ENCODE measurements at regions not wholly inside any gene's neighbourhood (a gene's known extent, or its start where the extent isn't known, plus 50 kb on each side); places are given as distances from the start of the nearest gene placed in this dataset.

GRCh38 chr1:112317140-112317539 lies 78.9 kb upstream of the CTTNBP2NL start:
- no peak overlapping the region for H3K27ac ChIP-seq (ENCODE audit: low read depth)
- peaks cover 12% of the 10 kb centered on the region; the same call in 1 of the 2 replicates for H3K9me2 ChIP-seq (ENCODE audit: insufficient read depth)
- Mint-ChIP-seq H3K27ac (no peak overlapping the region), H3K4me1 (peaks cover 19% of the 10 kb centered on the region), H3K4me3 (no peak overlapping the region), H3K36me3 (ENCODE audit: low read depth) (no peaks in the 10 kb centered on the region), H3K9me3 (no peaks in the 10 kb centered on the region), H3K27me3 (ENCODE audit: insufficient read depth, low read depth, poor library complexity) (peaks cover 2% of the 10 kb centered on the region)
- H2AFZ ChIP-seq, result peak overlapping the region; percentile 69; the same call in 1 of the 2 replicates
- no peaks in the 10 kb centered on the region for H4K20me1 ChIP-seq (replicated peaks; ENCODE audit: insufficient read depth)
- H3K4me3 ChIP-seq, result no peak overlapping the region
- no peak for DNase-seq (ENCODE audit: low spot score)
- no peaks in the 10 kb centered on the region for H3K79me2 ChIP-seq (replicated peaks; ENCODE audit: insufficient read depth)
- ATAC-seq, result no peak
- H3F3A ChIP-seq (replicated peaks; ENCODE audit: low read depth), result no peaks in the 10 kb centered on the region
- H3K4me2 ChIP-seq, result no peak overlapping the region
- no peaks in the 10 kb centered on the region for H3K27me3 ChIP-seq (ENCODE audit: insufficient read depth)
- H3K4me1 ChIP-seq (ENCODE audit: insufficient read depth), result peaks cover 11% of the 10 kb centered on the region
- TF ChIP-seq POLR2AphosphoS5 (IDR thresholded peaks at IDR 0.05; ENCODE audit: low read depth) (no peak), ZNF114 (CRISPR knock-in tag; IDR thresholded peaks at IDR 0.05) (no peak), ZNF331 (CRISPR knock-in tag; IDR thresholded peaks at IDR 0.05; ENCODE audit: low read depth) (no peak), JUNB (IDR thresholded peaks at IDR 0.05; ENCODE audit: unreplicated experiment) (no peak), STAT1 (IDR thresholded peaks at IDR 0.05; ENCODE audit: unreplicated experiment) (no peak), EZH2 (IDR thresholded peaks at IDR 0.05; ENCODE audit: low read depth, unreplicated experiment) (no peak)
- TF ChIP-seq, protein P1, sequence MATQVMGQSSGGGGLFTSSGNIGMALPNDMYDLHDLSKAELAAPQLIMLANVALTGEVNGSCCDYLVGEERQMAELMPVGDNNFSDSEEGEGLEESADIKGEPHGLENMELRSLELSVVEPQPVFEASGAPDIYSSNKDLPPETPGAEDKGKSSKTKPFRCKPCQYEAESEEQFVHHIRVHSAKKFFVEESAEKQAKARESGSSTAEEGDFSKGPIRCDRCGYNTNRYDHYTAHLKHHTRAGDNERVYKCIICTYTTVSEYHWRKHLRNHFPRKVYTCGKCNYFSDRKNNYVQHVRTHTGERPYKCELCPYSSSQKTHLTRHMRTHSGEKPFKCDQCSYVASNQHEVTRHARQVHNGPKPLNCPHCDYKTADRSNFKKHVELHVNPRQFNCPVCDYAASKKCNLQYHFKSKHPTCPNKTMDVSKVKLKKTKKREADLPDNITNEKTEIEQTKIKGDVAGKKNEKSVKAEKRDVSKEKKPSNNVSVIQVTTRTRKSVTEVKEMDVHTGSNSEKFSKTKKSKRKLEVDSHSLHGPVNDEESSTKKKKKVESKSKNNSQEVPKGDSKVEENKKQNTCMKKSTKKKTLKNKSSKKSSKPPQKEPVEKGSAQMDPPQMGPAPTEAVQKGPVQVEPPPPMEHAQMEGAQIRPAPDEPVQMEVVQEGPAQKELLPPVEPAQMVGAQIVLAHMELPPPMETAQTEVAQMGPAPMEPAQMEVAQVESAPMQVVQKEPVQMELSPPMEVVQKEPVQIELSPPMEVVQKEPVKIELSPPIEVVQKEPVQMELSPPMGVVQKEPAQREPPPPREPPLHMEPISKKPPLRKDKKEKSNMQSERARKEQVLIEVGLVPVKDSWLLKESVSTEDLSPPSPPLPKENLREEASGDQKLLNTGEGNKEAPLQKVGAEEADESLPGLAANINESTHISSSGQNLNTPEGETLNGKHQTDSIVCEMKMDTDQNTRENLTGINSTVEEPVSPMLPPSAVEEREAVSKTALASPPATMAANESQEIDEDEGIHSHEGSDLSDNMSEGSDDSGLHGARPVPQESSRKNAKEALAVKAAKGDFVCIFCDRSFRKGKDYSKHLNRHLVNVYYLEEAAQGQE (IDR thresholded peaks at IDR 0.05; ENCODE audit: unreplicated experiment), result no peak
- TF ChIP-seq, protein P2, sequence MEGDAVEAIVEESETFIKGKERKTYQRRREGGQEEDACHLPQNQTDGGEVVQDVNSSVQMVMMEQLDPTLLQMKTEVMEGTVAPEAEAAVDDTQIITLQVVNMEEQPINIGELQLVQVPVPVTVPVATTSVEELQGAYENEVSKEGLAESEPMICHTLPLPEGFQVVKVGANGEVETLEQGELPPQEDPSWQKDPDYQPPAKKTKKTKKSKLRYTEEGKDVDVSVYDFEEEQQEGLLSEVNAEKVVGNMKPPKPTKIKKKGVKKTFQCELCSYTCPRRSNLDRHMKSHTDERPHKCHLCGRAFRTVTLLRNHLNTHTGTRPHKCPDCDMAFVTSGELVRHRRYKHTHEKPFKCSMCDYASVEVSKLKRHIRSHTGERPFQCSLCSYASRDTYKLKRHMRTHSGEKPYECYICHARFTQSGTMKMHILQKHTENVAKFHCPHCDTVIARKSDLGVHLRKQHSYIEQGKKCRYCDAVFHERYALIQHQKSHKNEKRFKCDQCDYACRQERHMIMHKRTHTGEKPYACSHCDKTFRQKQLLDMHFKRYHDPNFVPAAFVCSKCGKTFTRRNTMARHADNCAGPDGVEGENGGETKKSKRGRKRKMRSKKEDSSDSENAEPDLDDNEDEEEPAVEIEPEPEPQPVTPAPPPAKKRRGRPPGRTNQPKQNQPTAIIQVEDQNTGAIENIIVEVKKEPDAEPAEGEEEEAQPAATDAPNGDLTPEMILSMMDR (conservative IDR thresholded peaks at IDR 0.05; ENCODE audit: low read depth in 2 of 2), result no peak
- H3K36me3 ChIP-seq (ENCODE audit: insufficient read depth), result no peaks in the 10 kb centered on the region

GRCh38 chr1:112317611-112318062 lies 78.4 kb upstream of the CTTNBP2NL start:
- Histone ChIP-seq H3K27ac (ENCODE audit: low read depth) (no peak overlapping the region), H3K9me2 (ENCODE audit: insufficient read depth) (peaks cover 12% of the 10 kb centered on the region; the same call in 1 of the 2 replicates), H3K27me3 (ENCODE audit: insufficient read depth) (no peaks in the 10 kb centered on the region), H3K79me2 (replicated peaks; ENCODE audit: insufficient read depth) (no peaks in the 10 kb centered on the region), H3F3A (replicated peaks; ENCODE audit: low read depth) (no peaks in the 10 kb centered on the region), H3K36me3 (ENCODE audit: insufficient read depth) (no peaks in the 10 kb centered on the region), H3K4me3 (no peak overlapping the region), H3K4me1 (ENCODE audit: insufficient read depth) (peaks cover 11% of the 10 kb centered on the region), H3K4me2 (no peak overlapping the region), H4K20me1 (replicated peaks; ENCODE audit: insufficient read depth) (no peaks in the 10 kb centered on the region), H2AFZ (peak overlapping the region; percentile 69; the same call in 1 of the 2 replicates)
- Mint-ChIP-seq H3K27ac (no peak overlapping the region), H3K4me1 (peaks cover 19% of the 10 kb centered on the region), H3K36me3 (ENCODE audit: low read depth) (no peaks in the 10 kb centered on the region), H3K4me3 (no peak overlapping the region), H3K27me3 (ENCODE audit: insufficient read depth, low read depth, poor library complexity) (peaks cover 2% of the 10 kb centered on the region), H3K9me3 (no peaks in the 10 kb centered on the region)
- no peak for DNase-seq (ENCODE audit: low spot score)
- no peak for ATAC-seq
- TF ChIP-seq CREB1 (CRISPR knock-in tag; IDR thresholded peaks at IDR 0.05; ENCODE audit: low read depth) (no peak), ZNF114 (CRISPR knock-in tag; IDR thresholded peaks at IDR 0.05) (no peak), EZH2 (IDR thresholded peaks at IDR 0.05; ENCODE audit: low read depth, unreplicated experiment) (no peak), NANOG (IDR thresholded peaks at IDR 0.05; ENCODE audit: borderline replicate concordance) (no peak), JUNB (IDR thresholded peaks at IDR 0.05; ENCODE audit: unreplicated experiment) (no peak), POLR2AphosphoS5 (IDR thresholded peaks at IDR 0.05; ENCODE audit: low read depth) (no peak), ZNF331 (CRISPR knock-in tag; IDR thresholded peaks at IDR 0.05; ENCODE audit: low read depth) (no peak)
- TF ChIP-seq, protein P1 (IDR thresholded peaks at IDR 0.05; ENCODE audit: unreplicated experiment), result no peak
